CD4-positive, alpha-beta T cell treated with Interleukin-1 beta for 1 hour (primary cell): ENCODE measurements at regions not wholly inside any gene's neighbourhood (a gene's known extent, or its start where the extent isn't known, plus 50 kb on each side); places are given as distances from the start of the nearest gene placed in this dataset.
"Not testable (repeated sequence)": the region's sequence is repeated elsewhere in the genome, so short reads cannot be mapped to it uniquely, and the experiment has no call there.

Experiments
- DNase-seq, 2 donors: peaks; one replicate each; pipeline ENCODE4 v3.0.0-alpha.2; 2020 to 2022

DNA sequence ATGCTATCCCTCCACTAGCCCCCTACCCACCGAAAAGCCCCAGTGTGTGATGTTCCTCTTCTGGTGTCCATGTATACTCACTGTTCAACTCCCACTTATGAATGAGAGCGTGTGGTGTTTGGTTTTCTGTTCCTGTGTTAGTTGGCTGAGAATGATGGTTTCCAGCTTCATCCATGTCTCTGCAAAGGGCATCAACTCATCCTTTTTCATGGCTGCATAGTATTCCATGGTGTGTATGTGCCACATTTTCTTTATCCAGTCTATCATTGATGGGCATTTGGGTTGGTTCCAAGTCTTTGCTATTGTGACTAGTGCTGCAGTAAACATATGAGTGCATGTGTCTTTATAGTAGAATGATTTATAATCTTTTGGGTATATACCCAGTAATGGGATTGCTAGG is 599.3 kb upstream of the B3GAT1 start:
- not testable (repeated sequence) for DNase-seq

DNA sequence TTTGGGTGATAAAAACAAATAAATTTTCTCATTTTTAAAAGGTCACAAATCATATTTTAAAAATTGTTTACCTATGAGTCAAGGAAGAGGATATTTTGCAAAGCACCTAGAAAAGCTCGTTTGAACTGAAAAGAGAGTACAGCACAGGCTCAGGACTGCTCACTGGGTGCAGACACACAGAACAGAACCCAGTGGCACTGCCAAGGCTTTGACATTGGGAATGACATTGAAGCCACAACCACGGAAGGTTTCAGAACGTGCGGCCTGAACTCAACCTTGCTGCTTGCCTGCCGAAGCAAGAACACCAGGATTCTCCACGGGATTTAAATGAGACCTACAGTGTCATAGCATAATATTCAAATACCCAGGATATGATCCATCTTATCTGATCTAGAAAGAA is 597.1 kb upstream of the B3GAT1 start:
- no peak for DNase-seq

DNA sequence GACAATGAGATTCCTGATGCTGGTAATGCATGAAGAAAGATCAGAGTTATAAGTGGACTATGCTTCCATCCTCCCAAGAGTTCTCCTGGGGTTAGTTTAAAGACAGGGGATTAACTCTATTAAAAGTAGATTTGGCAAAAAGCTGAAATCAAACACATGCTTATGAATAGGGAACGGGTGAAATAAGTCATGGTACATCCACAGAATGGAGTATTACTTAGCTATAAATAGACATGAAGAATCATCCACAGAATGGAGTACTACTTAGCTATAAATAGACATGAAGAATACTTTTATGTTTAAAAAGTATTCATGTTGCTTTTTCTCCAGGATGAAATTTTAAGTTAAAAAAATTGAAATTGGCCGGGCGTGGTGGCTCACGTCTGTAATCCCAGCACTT is 596.4 kb upstream of the B3GAT1 start:
- DNase-seq: no peak

DNA sequence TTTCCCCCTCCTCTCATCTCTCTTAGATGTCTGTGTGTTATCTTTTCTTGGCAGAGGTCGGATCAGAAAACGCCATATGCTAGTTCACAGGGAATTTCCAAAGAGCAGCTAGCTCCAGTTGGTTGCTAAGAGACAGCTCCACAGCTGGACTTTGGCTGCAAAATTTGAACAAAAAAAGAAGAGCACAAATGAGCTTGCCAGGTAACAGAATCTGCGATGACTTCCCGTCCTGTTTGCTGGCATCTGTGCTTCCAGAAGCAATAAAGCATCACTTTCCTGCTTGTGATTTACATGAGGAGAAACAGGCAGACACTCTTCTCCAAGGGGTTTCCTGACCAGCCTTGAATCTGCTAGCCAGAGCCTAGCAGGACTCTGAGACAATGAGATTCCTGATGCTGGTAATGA is 596.0 kb upstream of the B3GAT1 start:
- DNase-seq: no peak

DNA sequence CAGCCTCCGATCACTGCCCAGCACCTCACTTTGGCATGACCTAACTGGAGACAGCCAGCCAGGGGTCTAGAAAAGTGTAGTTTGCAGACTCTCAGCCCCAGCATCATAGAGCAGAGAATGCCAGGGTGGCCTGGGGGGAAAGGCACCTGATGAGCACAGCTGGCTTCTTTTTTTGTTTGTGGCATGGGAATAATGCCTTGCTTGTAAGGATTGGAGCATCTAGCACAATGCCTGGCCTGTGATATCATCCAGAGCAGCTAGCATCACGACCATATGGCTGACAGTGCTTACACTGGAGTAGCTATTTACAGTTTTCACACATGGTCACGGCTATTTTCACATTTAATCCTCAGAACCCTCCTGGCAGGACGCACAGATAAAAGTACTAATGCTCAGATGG is 594.8 kb upstream of the B3GAT1 start:
- no peak for DNase-seq

DNA sequence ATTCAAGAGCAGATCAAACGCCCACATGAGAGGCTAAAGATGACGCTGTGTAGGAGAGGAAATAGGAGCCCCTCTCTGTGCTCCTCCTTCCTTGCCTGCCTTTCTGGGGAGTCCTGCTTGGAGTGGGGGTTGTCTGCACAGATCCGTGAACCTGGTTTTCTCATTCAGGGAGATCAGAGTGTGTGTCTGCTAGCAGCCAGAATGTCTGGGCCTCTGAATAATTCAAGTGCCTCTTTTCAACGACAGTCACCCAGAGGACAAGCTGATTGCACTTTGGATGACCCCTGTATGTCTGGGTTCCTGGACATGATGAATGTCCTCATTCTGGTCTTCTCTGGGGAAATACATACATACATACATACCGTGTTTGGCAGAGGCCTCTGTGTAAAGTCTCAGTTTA is 592.5 kb upstream of the B3GAT1 start:
- no peak for DNase-seq

DNA sequence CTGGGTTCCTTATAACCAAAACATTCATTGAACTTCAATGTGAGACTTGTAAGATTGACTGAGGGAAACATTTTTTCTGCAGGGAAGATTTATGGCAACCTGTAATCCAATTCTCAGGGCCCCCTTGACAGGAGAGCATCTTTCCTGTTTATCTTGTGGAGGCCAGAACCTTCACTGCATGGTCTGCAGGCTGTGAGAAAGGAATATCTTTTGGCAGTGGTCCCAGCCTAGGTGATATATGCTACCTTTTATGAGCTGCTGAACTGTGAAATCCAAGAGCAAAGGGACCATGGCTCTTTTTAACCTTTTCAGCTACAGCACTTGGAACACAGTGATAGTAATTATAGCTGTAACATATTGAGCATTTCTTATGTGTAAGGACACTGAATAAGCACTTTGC is 590.2 kb upstream of the B3GAT1 start:
- DNase-seq: no peak

DNA sequence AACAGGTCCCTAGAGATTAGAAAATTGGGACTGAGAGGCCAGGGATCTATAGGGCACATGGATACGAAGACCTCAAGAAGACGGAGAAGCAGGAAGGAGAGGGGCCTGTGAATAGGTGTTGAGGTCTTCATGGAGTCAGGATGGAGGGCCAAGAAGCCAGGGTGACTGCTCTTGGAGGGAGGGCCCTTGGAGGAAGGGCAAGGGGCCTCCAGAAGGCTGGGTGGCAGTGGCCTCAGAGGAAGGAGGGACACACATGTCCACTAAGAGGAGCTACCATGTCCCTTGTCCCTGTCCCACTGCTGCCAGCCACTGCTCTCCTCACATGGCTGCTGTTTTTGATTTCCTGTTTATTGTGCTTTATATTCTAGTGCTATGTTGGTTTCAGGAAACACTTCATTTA is 589.5 kb upstream of the B3GAT1 start:
- no peak for DNase-seq

DNA sequence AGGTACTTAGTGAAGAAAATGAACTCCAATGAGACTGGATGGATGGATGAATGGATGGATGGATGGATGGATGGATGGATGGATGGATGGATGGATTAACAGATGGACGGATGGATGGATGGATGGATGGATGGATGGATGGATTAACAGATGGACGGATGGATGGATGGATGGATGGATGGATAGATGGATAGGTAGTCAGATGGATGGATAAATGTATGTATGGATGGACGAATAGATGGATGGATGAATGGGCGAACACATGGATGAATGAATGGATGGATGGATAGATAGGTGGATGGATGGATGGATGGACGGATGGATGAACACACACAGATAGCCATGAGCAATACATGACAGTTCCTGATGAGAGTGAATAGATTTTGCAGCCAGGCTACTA is 589.0 kb upstream of the B3GAT1 start:
- not testable (repeated sequence) for DNase-seq

DNA sequence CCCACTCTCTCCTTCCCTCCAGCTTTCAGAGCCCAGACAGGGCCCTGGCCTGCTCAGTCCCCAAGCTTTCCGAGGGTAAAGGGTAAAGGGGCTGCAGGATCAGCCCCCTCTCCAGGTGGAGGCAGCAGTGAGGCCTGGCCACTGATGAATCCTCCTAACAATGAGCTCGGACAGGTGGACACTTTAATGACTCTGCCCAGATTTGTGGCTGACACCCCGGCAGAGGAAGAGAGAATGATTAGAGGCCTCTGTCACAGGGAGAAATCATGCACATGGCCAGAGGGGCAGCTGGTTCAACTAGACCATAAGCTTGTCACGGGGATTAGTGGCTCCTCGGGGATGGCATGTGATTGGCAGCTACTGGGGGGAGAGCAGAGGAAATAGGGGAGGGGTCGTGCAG is 587.5 kb upstream of the B3GAT1 start:
- no peak for DNase-seq

DNA sequence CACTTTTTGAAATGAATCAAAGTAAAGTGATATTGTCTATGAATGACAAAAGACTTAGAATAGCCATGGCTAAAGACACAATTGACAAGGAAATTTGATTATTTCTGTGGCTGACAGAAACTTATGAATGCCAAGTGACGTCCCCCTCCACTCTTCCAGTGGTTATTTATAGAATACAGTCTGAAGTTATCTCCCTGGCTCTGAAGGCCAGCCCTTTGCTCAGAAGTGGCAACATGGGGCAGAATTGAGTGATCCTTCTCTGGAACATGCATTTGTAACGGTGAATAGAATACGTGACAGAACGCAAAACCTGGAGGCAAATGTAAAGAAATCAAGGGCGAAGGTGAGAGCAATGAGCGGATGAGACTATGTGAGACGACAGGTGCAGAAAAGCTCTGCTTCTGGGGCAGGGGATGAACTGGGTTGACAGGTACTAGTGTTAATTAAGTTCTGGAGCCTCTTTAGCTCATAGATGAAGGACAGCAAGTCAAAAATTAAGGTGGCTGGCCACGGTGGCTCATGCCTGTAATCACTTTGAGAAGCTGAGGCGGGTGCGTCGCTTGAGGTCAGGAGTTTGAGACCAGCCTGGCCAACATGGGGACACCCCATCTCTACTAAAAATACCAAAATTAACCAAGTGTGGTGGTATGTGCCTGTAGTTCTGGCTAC is 585.7 kb upstream of the B3GAT1 start:
- DNase-seq: no peak

DNA sequence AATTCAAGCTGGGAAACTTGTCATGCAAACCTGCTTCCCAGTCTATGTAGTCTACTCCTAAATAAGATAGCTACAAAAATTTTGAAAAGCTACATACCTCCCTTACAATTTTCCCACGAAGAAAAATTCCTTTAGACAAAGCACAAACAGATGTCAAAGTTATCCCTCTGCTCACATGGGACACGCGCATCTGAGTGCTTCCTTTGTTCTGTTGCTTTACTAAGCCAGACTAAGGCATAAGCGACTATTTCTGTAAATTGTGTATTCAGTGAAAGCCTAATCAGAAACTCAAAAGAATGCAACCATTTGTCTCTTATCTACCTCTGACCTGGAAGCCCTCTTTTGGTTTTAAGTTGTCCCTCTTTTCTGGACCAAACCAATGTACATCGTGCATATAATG is 583.7 kb upstream of the B3GAT1 start:
- no peak for DNase-seq

DNA sequence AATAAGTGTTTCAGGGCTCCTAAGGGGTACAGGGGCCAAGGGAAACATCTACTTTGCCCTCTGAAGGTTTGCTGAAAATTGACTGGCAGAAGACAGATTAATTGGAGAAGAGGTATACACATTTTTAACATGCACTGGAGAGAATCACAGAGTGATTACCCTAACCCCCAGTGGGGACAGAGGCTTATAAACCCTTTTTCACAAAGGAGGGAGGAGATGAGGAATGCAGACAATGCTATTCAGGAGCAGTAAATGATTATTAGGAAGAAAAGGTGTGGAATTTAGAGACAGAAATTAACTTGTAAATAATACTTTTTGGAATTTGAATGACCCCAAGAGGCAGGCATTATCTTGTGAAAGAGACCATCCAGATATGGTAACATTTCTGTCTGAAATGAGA is 582.4 kb upstream of the B3GAT1 start:
- no peak for DNase-seq

DNA sequence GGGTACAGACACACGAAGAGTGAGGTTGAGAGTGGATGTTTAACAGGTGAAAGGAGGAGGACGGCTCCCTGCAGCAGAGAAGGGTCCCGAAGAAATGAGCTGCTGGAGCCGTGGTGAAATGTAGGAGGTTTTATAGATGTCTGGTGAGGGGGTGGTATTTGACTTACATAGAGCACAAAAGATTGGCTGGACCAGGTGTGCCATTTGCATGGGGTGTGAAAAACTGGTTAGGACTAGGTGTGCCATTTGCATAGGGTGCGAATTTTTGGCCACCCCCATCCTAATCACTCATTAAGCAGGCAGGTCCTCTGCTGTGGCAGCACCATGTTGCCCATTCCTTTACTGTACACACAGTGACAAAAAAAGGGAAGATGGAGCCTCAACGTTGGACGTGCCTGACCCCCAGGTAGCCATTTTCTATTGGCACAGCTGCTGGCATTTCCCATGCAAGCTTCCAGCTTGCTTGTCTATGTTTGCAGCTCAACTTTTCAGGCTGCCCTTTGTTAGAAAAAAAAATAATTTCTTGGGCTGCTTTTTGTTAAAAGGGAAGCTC is 581.7 kb upstream of the B3GAT1 start:
- no peak for DNase-seq

DNA sequence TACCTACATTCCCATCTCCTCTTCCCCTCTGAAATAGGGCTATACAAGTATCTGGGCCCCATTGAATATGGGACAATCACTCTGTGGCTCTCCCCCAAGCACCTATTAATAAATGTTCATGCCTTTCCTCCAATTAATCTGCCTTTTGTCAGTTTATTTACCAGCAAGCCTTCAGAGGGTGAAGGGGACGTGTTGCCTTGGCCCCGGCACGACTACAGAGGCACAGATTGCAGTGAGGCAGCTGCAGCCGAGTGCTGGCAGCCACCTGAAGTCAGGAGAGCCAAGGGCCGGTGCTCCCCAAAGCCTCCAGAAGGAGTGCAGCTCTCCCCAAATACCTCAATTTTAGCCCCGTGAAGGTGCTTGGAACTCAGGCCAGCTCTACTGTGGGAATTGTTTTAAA is 580.9 kb upstream of the B3GAT1 start:
- no peak for DNase-seq

DNA sequence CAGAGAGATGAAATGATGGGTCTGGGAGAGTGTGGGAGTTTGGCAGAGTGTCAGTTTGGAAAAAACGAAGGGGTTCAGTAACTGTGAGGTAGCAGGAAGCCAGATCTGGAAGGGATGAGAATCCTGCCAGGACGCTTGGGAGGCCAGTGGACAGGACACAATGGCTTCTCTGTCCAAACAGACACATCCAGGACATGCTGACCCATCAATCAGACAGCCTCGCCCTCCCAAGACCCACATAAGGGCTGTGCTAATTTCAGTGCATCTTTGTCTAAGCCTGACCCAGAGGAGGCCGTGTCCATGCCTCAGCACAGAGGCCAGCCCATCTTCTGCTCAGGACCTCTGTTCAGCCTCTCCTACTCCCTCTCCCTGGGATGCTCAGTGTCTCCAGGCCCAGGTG is 576.5 kb upstream of the B3GAT1 start:
- DNase-seq: no peak

DNA sequence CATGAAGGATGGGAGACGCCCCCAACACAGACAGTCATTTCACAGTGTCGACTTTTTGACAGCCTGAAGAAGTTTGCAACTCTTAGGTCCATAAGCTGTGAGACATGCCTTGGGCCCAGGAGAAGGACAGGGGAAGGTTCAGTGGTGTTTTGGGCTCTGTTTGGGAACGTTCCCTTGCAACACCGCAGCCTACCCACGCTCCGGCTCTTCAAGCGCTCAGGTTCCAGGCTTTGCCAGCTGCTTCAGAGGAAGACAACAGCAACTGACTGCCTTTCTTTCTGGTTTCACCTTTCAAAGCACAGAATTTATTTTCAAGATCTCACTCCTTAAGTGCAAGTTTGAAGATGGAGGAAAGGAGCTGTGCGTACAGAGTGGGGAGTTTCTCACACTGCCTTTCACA is 575.8 kb upstream of the B3GAT1 start:
- no peak for DNase-seq

DNA sequence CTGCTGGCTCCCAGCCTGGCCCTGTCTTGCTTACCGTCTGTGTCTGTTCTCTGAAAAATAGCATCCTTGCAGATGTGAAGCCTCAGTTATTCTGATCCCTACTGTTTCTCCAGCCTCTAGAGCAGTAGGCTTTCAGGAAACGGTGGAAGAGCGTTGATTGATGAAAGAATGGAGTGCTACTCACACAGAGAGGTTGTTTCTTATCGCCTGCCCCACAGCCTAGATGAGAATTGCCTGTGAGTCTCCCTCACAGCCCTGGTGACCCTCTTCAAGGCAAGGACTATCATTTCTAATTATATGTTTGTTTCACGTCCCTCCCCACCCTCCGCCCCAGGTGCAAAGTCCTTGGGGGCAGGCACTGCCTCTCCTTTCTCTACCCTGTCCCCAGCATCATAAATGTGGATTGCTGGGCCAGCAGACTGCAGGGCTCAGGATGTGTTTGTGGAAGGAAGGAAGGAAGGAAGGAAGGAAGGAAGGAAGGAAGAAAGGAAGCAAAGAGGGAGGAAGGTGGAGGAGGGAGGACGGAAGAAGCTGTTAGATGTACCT is 575.3 kb upstream of the B3GAT1 start:
- no peak for DNase-seq

DNA sequence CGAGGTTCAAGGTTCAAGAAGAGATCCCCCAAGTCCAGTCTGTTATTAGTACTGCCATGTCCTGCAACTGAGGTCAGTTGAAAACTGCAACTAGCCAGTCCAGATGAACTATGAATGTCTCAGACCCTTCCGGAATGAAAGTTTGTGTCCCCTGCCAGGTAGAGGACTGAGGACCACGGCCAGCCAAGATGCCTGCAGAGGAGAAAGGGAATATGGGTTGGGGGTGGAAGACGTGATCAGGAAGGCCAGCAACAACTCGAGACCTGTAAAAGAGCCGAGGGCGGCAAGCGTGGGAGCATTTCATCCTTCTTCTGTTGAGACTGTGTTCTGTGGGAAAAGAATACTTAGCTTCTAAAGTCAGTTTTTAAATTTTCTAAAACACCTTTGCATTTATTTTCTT is 572.4 kb upstream of the B3GAT1 start:
- no peak for DNase-seq

DNA sequence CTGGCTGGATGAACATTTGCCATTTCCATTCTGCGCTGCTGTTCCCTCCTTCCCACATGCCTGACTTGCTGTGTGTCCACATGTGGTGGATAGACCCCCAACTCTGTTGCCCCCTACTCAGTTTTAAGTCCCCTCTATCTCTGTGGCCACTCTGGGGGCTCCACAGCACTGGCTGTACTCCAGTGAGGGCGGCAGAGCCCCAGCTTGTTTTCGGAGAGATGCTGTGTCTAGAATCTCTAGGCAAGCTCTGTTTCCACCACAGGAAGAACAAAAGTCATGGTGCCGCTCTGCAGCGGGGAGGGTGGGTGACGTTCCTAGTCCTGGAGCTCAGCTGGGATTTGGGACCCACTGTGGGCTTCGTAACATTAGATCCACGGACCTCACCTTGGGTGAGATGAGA is 570.4 kb upstream of the B3GAT1 start:
- not testable (repeated sequence) for DNase-seq

DNA sequence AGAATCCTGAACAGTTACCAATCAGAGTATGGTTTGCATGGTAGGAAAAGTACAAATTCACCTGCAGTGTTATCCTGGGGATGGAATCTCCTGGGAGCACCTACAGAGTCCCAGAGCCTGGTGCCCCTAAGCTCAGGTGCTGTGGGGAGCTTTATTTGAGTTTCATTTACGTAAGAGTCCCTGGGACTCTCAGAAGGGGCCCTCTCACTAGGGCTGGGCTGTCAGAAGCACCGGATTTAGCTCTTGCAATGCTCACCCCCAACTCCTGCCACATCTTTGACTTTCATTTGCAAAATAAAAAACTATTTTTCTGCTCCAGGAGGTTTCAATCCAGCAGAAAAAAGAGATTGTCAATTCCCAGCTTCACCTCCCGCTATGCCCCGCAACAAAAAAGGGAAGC is 569.8 kb upstream of the B3GAT1 start:
- no peak for DNase-seq

DNA sequence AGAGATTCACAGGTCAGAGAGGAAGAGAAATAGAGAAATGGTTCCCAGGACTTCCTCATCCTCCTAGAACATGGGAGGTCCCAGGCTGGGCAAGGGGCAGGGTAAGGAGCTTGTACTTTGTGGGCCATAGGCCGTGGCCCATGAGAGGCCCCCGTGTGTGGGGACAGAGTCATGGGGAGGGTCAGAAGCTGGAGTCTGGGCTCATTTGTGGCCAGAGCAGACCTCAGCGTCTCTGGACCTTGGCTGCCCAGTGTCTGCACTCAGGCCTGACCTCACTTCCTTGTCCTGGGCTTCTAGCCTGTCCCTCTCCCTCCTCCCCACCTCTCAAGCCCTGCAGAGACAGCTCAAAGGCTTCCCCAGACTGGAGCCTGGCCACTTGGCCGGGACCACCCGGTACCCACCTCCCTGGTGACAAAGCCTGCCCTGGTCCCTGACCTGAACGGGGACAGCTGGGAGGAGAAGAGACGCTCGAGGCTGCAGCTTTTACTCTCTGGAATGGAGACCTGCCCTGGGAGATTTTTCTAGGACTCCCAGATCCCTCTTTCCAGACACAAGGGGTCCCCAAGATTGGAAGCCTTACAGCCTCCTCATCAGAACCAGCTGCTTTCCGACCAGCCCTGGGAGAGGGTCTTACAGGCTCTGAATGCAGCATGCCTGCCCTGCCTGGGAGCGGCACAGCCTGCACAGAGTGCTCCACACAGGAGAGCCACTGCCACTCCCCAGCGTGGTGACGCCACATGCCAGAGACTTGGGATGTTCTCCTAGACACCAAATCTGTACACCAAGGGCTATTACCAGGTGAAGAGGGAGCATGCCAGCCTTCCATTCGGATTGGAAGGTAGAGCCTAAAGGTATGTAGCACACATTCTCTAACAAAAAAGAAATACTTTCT is 569.0 kb upstream of the B3GAT1 start:
- DNase-seq: no peak

DNA sequence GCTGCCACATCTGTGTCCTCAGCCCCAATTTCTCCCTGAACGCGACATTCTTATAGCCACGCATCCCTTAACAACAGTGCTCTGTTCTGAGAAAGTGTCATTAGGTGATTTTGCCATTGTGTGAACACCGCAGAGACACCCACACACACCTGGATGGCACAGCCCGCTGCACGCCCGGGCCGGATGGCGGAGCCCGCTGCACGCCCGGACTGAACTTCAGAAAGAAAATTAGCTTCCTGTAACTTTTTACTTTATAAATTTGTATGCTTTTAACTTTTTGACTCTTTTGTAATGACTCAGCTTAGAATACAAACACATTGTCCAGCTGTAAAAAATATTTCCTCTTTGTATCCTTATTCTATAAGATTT is 567.0 kb upstream of the B3GAT1 start:
- DNase-seq: not testable (repeated sequence)
